Brain pericyte (primary cell): ENCODE measurements at regions not wholly inside any gene's neighbourhood (a gene's known extent, or its start where the extent isn't known, plus 50 kb on each side); places are given as distances from the start of the nearest gene placed in this dataset.
"Not testable (repeated sequence)": the region's sequence is repeated elsewhere in the genome, so short reads cannot be mapped to it uniquely, and the experiment has no call there.

Experiments used
- DNase-seq: peaks from one replicate; pipeline ENCODE4 v3.0.0-alpha.2; 2012; ENCODE audit warnings: low read depth, low spot score

- no peak for DNase-seq
Measured at GRCh38 chr18:30451981-30452380, 590.6 kb downstream of the DSC3 start.

GRCh38 chr18:30450927-30451326 lies 591.6 kb downstream of the DSC3 start:
- DNase-seq: no peak

- no peak for DNase-seq
Measured at GRCh38 chr18:30446605-30447004, 595.9 kb downstream of the DSC3 start.

GRCh38 chr18:30444544-30444943 lies 598.0 kb downstream of the DSC3 start:
- no peak for DNase-seq

GRCh38 chr18:30440351-30440750 lies 602.2 kb downstream of the DSC3 start:
- DNase-seq: no peak

- DNase-seq: no peak
Measured at GRCh38 chr18:30439174-30439573, 603.4 kb downstream of the DSC3 start.

GRCh38 chr18:30432349-30432748 lies 610.2 kb downstream of the DSC3 start:
- no peak for DNase-seq

- DNase-seq: not testable (repeated sequence)
Measured at GRCh38 chr18:30419399-30419798, 623.1 kb downstream of the DSC3 start.

- no peak for DNase-seq
Measured at GRCh38 chr18:30415903-30416302, 626.6 kb downstream of the DSC3 start.

GRCh38 chr18:30409120-30409519 lies 633.4 kb downstream of the DSC3 start:
- no peak for DNase-seq

GRCh38 chr18:30406728-30407127 lies 635.8 kb downstream of the DSC3 start:
- DNase-seq: no peak

- no peak for DNase-seq
Measured at GRCh38 chr18:30405038-30405437, 637.5 kb downstream of the DSC3 start.

GRCh38 chr18:30404422-30404821 lies 638.1 kb downstream of the DSC3 start:
- DNase-seq: no peak

- DNase-seq: no peak
Measured at GRCh38 chr18:30403278-30403677, 639.3 kb downstream of the DSC3 start.

GRCh38 chr18:30387401-30387800 lies 655.1 kb downstream of the DSC3 start:
- no peak for DNase-seq

GRCh38 chr18:30386624-30387023 lies 655.9 kb downstream of the DSC3 start:
- DNase-seq: no peak

GRCh38 chr18:30385684-30386083 lies 656.9 kb downstream of the DSC3 start:
- DNase-seq: no peak

- no peak for DNase-seq
Measured at GRCh38 chr18:30381826-30382225, 660.7 kb downstream of the DSC3 start.

GRCh38 chr18:30378097-30378496 lies 664.4 kb downstream of the DSC3 start:
- DNase-seq: no peak

GRCh38 chr18:30376515-30376914 lies 666.0 kb downstream of the DSC3 start:
- no peak for DNase-seq

- no peak for DNase-seq
Measured at GRCh38 chr18:30361864-30362540, 680.5 kb downstream of the DSC3 start.

GRCh38 chr18:30359521-30359920 lies 683.0 kb downstream of the DSC3 start:
- DNase-seq: no peak

GRCh38 chr18:30358555-30358954 lies 684.0 kb downstream of the DSC3 start:
- DNase-seq: no peak

GRCh38 chr18:30352551-30353168 lies 689.9 kb downstream of the DSC3 start:
- DNase-seq: no peak
